Hepatocyte (in vitro differentiated cells): ENCODE measurements at regions not wholly inside any gene's neighbourhood (a gene's known extent, or its start where the extent isn't known, plus 50 kb on each side); places are given as distances from the start of the nearest gene placed in this dataset.
"Not testable (repeated sequence)": the region's sequence is repeated elsewhere in the genome, so short reads cannot be mapped to it uniquely, and the experiment has no call there.

ENCODE experiments used
- DNase-seq: peaks from one replicate; pipeline ENCODE4 v3.0.0-alpha.2; 2016; ENCODE audit warnings: low spot score
- H2AFZ ChIP-seq: fragments of 200-600 bp; sonication (generic); 2 replicates; pipeline ENCODE4 v1.6.0; 2016; ENCODE audit warnings: antibody characterized with exemption, mild to moderate bottlenecking
- H3K27ac ChIP-seq: fragments of 200-600 bp; sonication (generic); 2 replicates; pipeline ENCODE4 v1.5.1; 2016; ENCODE audit warnings: mild to moderate bottlenecking
- H3K27me3 ChIP-seq: fragments of 200-600 bp; sonication (generic); 2 replicates; pipeline ENCODE4 v1.6.1; 2016
- H3K36me3 ChIP-seq: fragments of 200-600 bp; sonication (generic); replicated peaks from 2 replicates; pipeline ENCODE4 v1.5.1; 2016; ENCODE audit warnings: low read depth; ENCODE audit not compliant: insufficient read depth
- H3K4me1 ChIP-seq: fragments of 200-600 bp; sonication (generic); 2 replicates; pipeline ENCODE4 v1.5.1; 2016; ENCODE audit warnings: mild to moderate bottlenecking, moderate library complexity; ENCODE audit not compliant: insufficient read depth
- H3K4me2 ChIP-seq: fragments of 200-600 bp; sonication (generic); 2 replicates; pipeline ENCODE4 v1.6.0; 2016
- H3K4me3 ChIP-seq: fragments of 200-600 bp; sonication (generic); 2 replicates; pipeline ENCODE4 v1.5.1; 2016; ENCODE audit warnings: mild to moderate bottlenecking
- H3K79me2 ChIP-seq: fragments of 200-600 bp; sonication (generic); 2 replicates; pipeline ENCODE4 v1.6.0; 2017; ENCODE audit warnings: mild to moderate bottlenecking
- H3K9me2 ChIP-seq: fragments of 200-600 bp; sonication (generic); replicated peaks from 2 replicates; pipeline ENCODE4 v1.6.0; 2017; ENCODE audit warnings: mild to moderate bottlenecking; ENCODE audit not compliant: insufficient read depth
- H3K9me3 ChIP-seq: fragments of 200-600 bp; sonication (generic); 2 replicates; pipeline ENCODE4 v1.5.1; 2016; ENCODE audit warnings: low read depth, mild to moderate bottlenecking
- H4K20me1 ChIP-seq: fragments of 200-600 bp; sonication (generic); 2 replicates; pipeline ENCODE4 v1.6.0; 2016; ENCODE audit warnings: mild to moderate bottlenecking; ENCODE audit not compliant: insufficient read depth, poor library complexity, severe bottlenecking
- CTCF ChIP-seq: fragments of 200-600 bp; sonication (generic); IDR thresholded peaks from 2 replicates; pipeline ENCODE4 v1.5.1; 2016; ENCODE audit warnings: antibody characterized with exemption, mild to moderate bottlenecking; ENCODE audit not compliant: poor library complexity
- EZH2 ChIP-seq: fragments of 200-600 bp; sonication (generic); IDR thresholded peaks from 2 replicates; pipeline ENCODE4 v1.6.1; 2016; ENCODE audit warnings: antibody characterized with exemption, mild to moderate bottlenecking, borderline replicate concordance
- EZH2phosphoT487 ChIP-seq: fragments of 200-600 bp; sonication (generic); IDR thresholded peaks from one replicate; pipeline ENCODE4 v1.6.1; 2018; ENCODE audit warnings: antibody characterized with exemption, mild to moderate bottlenecking, low read depth, moderate library complexity; ENCODE audit not compliant: unreplicated experiment, severe bottlenecking
- WGBS: methylation state at CpG from one replicate; pipeline ENCODE4 v1.1.6; 2016; ENCODE audit warnings: low lambda C conversion rate; ENCODE audit errors: missing lambda C conversion rate; 5-methylcytosine and 5-hydroxymethylcytosine counted together

GRCh38 chr15:100733101-100733842, 130.9 kb downstream of the ASB7 start:
- no peak overlapping the region for H3K4me3 ChIP-seq
- H3K79me2 ChIP-seq = no peaks in the 10 kb centered on the region
- no peaks in the 10 kb centered on the region for H3K36me3 ChIP-seq
- DNase-seq = peak; percentile 64
- peak overlapping the region; percentile 26 for H3K4me2 ChIP-seq
- H3K9me2 ChIP-seq = no peaks in the 10 kb centered on the region
- no peaks in the 10 kb centered on the region for H3K9me3 ChIP-seq
- H3K27ac ChIP-seq = peak overlapping the region; percentile 83
- H3K27me3 ChIP-seq = no peaks in the 10 kb centered on the region
- H2AFZ ChIP-seq = peak overlapping the region; percentile 23
- H4K20me1 ChIP-seq = no peaks in the 10 kb centered on the region
- H3K4me1 ChIP-seq = peaks cover 17% of the 10 kb centered on the region
- 43% methylated on average over 8 of the region's 8 CpGs for WGBS
- TF ChIP-seq EZH2phosphoT487 (no peak), EZH2 (no peak)

- H3K9me3 ChIP-seq, H3K4me2 ChIP-seq, H4K20me1 ChIP-seq, H3K4me3 ChIP-seq, H2AFZ ChIP-seq, DNase-seq, H3K9me2 ChIP-seq, H3K27me3 ChIP-seq, H3K79me2 ChIP-seq, H3K36me3 ChIP-seq: not testable (repeated sequence)
- WGBS = 44% methylated on average over 3 of the region's 3 CpGs
- H3K27ac ChIP-seq = peak overlapping the region; percentile 83
- H3K4me1 ChIP-seq = peaks cover 17% of the 10 kb centered on the region
Measured at GRCh38 chr15:100733843-100734185, 131.4 kb downstream of the ASB7 start.

GRCh38 chr15:100734586-100734985, 132.2 kb downstream of the ASB7 start:
- H3K27me3 ChIP-seq = no peaks in the 10 kb centered on the region
- H2AFZ ChIP-seq = no peak overlapping the region
- H3K4me3 ChIP-seq = no peak overlapping the region
- H3K36me3 ChIP-seq = no peaks in the 10 kb centered on the region
- H3K9me2 ChIP-seq = no peaks in the 10 kb centered on the region
- H3K79me2 ChIP-seq = no peaks in the 10 kb centered on the region
- no peak overlapping the region for H3K27ac ChIP-seq
- no peak for DNase-seq
- TF ChIP-seq CTCF (no peak), EZH2phosphoT487 (no peak), EZH2 (no peak)
- H4K20me1 ChIP-seq = no peaks in the 10 kb centered on the region
- H3K9me3 ChIP-seq = no peaks in the 10 kb centered on the region
- WGBS = 99% methylated on average over 5 of the region's 5 CpGs
- H3K4me2 ChIP-seq = no peak overlapping the region
- H3K4me1 ChIP-seq = peaks cover 17% of the 10 kb centered on the region

- H3K4me2 ChIP-seq = no peak overlapping the region
- no peaks in the 10 kb centered on the region for H3K79me2 ChIP-seq
- H3K36me3 ChIP-seq = no peaks in the 10 kb centered on the region
- DNase-seq = no peak
- peaks cover 17% of the 10 kb centered on the region for H3K4me1 ChIP-seq
- no peaks in the 10 kb centered on the region for H3K9me3 ChIP-seq
- WGBS = 97% methylated on average over 12 of the region's 12 CpGs
- TF ChIP-seq EZH2 = no peak
- no peak for TF ChIP-seq CTCF
- TF ChIP-seq EZH2phosphoT487 = no peak
- no peak overlapping the region for H2AFZ ChIP-seq
- H3K4me3 ChIP-seq = no peak overlapping the region
- no peak overlapping the region for H3K27ac ChIP-seq
- H4K20me1 ChIP-seq = no peaks in the 10 kb centered on the region
- no peaks in the 10 kb centered on the region for H3K27me3 ChIP-seq
- no peaks in the 10 kb centered on the region for H3K9me2 ChIP-seq
Measured at GRCh38 chr15:100735129-100736053, 133.0 kb downstream of the ASB7 start.
